DND-41 (cell line): ENCODE measurements at regions not wholly inside any gene's neighbourhood (a gene's known extent, or its start where the extent isn't known, plus 50 kb on each side); places are given as distances from the start of the nearest gene placed in this dataset.

Source experiments
- ATAC-seq: fragments of 200-7000 bp; cut with Tn5 transposase; 3 replicates; pipeline ENCODE4 v1.9.1; 2021; ENCODE audit warnings: low read depth; ENCODE audit not compliant: insufficient read depth
- DNase-seq: peaks from one replicate; pipeline ENCODE4 v3.0.0-alpha.2; 2020
- H2AFZ ChIP-seq: 2 replicates; pipeline ENCODE4 v1.6.0; 2012; ENCODE audit warnings: low read depth, low read length
- H3K27ac ChIP-seq: 2 replicates; pipeline ENCODE4 v1.5.1; 2012; ENCODE audit warnings: low read length, inconsistent platforms
- H3K27me3 ChIP-seq: fragments of 200-600 bp; sonication (generic); 2 replicates; pipeline ENCODE4 v1.6.0; 2012; ENCODE audit warnings: low read length, mild to moderate bottlenecking, inconsistent platforms; ENCODE audit not compliant: insufficient read depth, poor library complexity
- H3K36me3 ChIP-seq: 2 replicates; pipeline ENCODE4 v1.5.1; 2012; ENCODE audit warnings: low read length, inconsistent platforms; ENCODE audit not compliant: insufficient read depth
- H3K4me1 ChIP-seq: 2 replicates; pipeline ENCODE4 v1.5.1; 2012; ENCODE audit warnings: mild to moderate bottlenecking, low read length; ENCODE audit not compliant: insufficient read depth
- H3K4me2 ChIP-seq: 2 replicates; pipeline ENCODE4 v1.6.0; 2012; ENCODE audit warnings: mild to moderate bottlenecking, moderate library complexity, low read length, inconsistent platforms; ENCODE audit not compliant: insufficient read depth
- H3K4me3 ChIP-seq, 2 experiments: fragments of 200-600 bp in 1 of 2; shearing (Covaris generic) in 1 of 2; 2 replicates each; pipeline ENCODE4 v1.5.1; 2012 to 2016; ENCODE audit warnings: inconsistent platforms in 2 of 2, low read length in 2 of 2, mild to moderate bottlenecking in 2 of 2, low read depth in 1 of 2, moderate library complexity in 1 of 2
- H3K79me2 ChIP-seq: 2 replicates; pipeline ENCODE4 v1.6.0; 2012; ENCODE audit warnings: low read length, inconsistent platforms; ENCODE audit not compliant: insufficient read depth
- H3K9ac ChIP-seq: 2 replicates; pipeline ENCODE4 v1.6.0; 2012; ENCODE audit warnings: low read depth, mild to moderate bottlenecking, inconsistent platforms, low read length, moderate library complexity
- H3K9me3 ChIP-seq: 2 replicates; pipeline ENCODE4 v1.5.1; 2012; ENCODE audit warnings: low read length, moderate library complexity, mild to moderate bottlenecking, inconsistent platforms; ENCODE audit not compliant: insufficient read depth, severe bottlenecking
- H4K20me1 ChIP-seq: 2 replicates; pipeline ENCODE4 v1.6.0; 2012; ENCODE audit warnings: low read length; ENCODE audit not compliant: insufficient read depth
- CTCF ChIP-seq: IDR thresholded peaks from 2 replicates; pipeline ENCODE4 v1.5.1; 2012; ENCODE audit warnings: borderline replicate concordance, low read length, moderate library complexity, mild to moderate bottlenecking; ENCODE audit not compliant: poor library complexity, severe bottlenecking; ENCODE audit errors: extremely low read depth
- EZH2 ChIP-seq: IDR thresholded peaks from 3 replicates; pipeline ENCODE4 v1.6.1; 2012; ENCODE audit warnings: borderline replicate concordance, low read depth, mild to moderate bottlenecking, moderate library complexity, low read length, inconsistent platforms; ENCODE audit not compliant: severe bottlenecking

GRCh38 chr2:64205415-64205814 is 61.2 kb upstream of the PELI1 start:
- Histone ChIP-seq H2AFZ (no peak overlapping the region), H3K79me2 (no peaks in the 10 kb centered on the region), H3K27ac (no peak overlapping the region), H3K4me3 (no peak overlapping the region), H3K9me3 (no peaks in the 10 kb centered on the region), H3K9ac (no peak overlapping the region), H3K36me3 (no peaks in the 10 kb centered on the region), H4K20me1 (no peaks in the 10 kb centered on the region), H3K4me1 (0 out of 2 replicates have a peak, but pooled peaks cover 2% of the 10 kb centered on the region), H3K4me2 (no peak overlapping the region), H3K27me3 (no peaks in the 10 kb centered on the region)
- no peak for DNase-seq
- TF ChIP-seq CTCF: no peak
- no peak for TF ChIP-seq EZH2
- ATAC-seq: no peak

- Histone ChIP-seq H3K36me3 (no peaks in the 10 kb centered on the region), H3K4me2 (no peak overlapping the region), H3K9me3 (no peaks in the 10 kb centered on the region), H4K20me1 (no peaks in the 10 kb centered on the region), H3K4me1 (peaks cover 13% of the 10 kb centered on the region), H3K9ac (no peak overlapping the region), H2AFZ (no peak overlapping the region), H3K79me2 (no peaks in the 10 kb centered on the region), H3K27ac (no peak overlapping the region), H3K27me3 (no peaks in the 10 kb centered on the region), H3K4me3 (no peak overlapping the region)
- TF ChIP-seq EZH2 (no peak), CTCF (no peak)
- no peak for ATAC-seq
- DNase-seq: no peak
Observed at GRCh38 chr2:64207573-64207972, 63.4 kb upstream of the PELI1 start.

- Histone ChIP-seq H3K36me3 (no peaks in the 10 kb centered on the region), H3K9ac (no peak overlapping the region), H3K9me3 (no peaks in the 10 kb centered on the region), H4K20me1 (no peaks in the 10 kb centered on the region), H3K4me3 (no peak overlapping the region), H2AFZ (no peak overlapping the region), H3K27me3 (no peaks in the 10 kb centered on the region), H3K4me2 (no peak overlapping the region), H3K4me1 (peaks cover 20% of the 10 kb centered on the region), H3K79me2 (no peaks in the 10 kb centered on the region), H3K27ac (no peak overlapping the region)
- no peak for ATAC-seq
- TF ChIP-seq CTCF: no peak
- TF ChIP-seq EZH2: no peak
- no peak for DNase-seq
Observed at GRCh38 chr2:64210816-64211215, 66.6 kb upstream of the PELI1 start.

- H3K4me3 ChIP-seq: no peak overlapping the region
- H3K27ac ChIP-seq: no peak overlapping the region
- H3K79me2 ChIP-seq: no peaks in the 10 kb centered on the region
- H3K4me1 ChIP-seq: peaks cover 20% of the 10 kb centered on the region
- no peak overlapping the region for H3K9ac ChIP-seq
- H2AFZ ChIP-seq: no peak overlapping the region
- no peaks in the 10 kb centered on the region for H3K27me3 ChIP-seq
- no peaks in the 10 kb centered on the region for H4K20me1 ChIP-seq
- 0 out of 3 replicates have a peak, but pooled peaks have one; percentile 12 for ATAC-seq
- no peaks in the 10 kb centered on the region for H3K9me3 ChIP-seq
- no peak overlapping the region for H3K4me2 ChIP-seq
- no peaks in the 10 kb centered on the region for H3K36me3 ChIP-seq
- TF ChIP-seq CTCF: no peak
- TF ChIP-seq EZH2: no peak
- DNase-seq: no peak
Observed at GRCh38 chr2:64211276-64211921, 67.2 kb upstream of the PELI1 start.
